ENCODE measurements at regions not wholly inside any gene's neighbourhood (a gene's known extent, or its start where the extent isn't known, plus 50 kb on each side); places are given as distances from the start of the nearest gene placed in this dataset.

DNA sequence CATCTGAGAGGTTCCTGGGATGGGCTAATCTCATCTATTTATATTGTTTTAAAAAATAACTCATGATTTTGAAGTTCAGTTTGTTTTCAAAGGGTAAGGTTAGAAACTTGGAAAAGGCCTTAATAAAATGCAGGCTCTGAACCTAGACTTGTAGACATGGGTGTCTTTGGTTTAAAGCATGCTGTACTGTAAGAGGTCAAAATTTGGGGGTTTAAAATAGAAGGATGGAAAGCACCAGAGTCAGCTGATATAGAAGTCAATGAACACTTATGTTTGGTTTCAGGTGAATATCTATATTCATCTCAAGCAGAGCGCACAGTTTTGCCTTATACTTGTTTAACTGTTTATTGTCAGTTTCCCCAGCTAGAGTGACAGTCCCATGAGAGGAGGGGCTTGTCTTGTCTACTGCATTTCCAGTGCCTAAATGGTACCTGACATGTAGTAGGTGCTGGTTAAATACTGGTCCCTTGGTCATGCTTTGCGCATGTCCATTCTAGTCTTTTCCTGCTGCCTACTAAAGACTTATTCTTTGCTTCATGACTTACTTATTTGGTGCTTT lies 112.3 kb upstream of the DTNBP1 start:
- TF ChIP-seq ZBTB21 (tag by site-specific recombination; IDR thresholded peaks at IDR 0.05) (no peak), ZNF366 (tag by site-specific recombination; conservative IDR thresholded peaks at IDR 0.05) (no peak)
- TF ChIP-seq, protein P1, sequence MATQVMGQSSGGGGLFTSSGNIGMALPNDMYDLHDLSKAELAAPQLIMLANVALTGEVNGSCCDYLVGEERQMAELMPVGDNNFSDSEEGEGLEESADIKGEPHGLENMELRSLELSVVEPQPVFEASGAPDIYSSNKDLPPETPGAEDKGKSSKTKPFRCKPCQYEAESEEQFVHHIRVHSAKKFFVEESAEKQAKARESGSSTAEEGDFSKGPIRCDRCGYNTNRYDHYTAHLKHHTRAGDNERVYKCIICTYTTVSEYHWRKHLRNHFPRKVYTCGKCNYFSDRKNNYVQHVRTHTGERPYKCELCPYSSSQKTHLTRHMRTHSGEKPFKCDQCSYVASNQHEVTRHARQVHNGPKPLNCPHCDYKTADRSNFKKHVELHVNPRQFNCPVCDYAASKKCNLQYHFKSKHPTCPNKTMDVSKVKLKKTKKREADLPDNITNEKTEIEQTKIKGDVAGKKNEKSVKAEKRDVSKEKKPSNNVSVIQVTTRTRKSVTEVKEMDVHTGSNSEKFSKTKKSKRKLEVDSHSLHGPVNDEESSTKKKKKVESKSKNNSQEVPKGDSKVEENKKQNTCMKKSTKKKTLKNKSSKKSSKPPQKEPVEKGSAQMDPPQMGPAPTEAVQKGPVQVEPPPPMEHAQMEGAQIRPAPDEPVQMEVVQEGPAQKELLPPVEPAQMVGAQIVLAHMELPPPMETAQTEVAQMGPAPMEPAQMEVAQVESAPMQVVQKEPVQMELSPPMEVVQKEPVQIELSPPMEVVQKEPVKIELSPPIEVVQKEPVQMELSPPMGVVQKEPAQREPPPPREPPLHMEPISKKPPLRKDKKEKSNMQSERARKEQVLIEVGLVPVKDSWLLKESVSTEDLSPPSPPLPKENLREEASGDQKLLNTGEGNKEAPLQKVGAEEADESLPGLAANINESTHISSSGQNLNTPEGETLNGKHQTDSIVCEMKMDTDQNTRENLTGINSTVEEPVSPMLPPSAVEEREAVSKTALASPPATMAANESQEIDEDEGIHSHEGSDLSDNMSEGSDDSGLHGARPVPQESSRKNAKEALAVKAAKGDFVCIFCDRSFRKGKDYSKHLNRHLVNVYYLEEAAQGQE (tag by site-specific recombination; IDR thresholded peaks at IDR 0.05): no peak
- TF ChIP-seq, protein P2, sequence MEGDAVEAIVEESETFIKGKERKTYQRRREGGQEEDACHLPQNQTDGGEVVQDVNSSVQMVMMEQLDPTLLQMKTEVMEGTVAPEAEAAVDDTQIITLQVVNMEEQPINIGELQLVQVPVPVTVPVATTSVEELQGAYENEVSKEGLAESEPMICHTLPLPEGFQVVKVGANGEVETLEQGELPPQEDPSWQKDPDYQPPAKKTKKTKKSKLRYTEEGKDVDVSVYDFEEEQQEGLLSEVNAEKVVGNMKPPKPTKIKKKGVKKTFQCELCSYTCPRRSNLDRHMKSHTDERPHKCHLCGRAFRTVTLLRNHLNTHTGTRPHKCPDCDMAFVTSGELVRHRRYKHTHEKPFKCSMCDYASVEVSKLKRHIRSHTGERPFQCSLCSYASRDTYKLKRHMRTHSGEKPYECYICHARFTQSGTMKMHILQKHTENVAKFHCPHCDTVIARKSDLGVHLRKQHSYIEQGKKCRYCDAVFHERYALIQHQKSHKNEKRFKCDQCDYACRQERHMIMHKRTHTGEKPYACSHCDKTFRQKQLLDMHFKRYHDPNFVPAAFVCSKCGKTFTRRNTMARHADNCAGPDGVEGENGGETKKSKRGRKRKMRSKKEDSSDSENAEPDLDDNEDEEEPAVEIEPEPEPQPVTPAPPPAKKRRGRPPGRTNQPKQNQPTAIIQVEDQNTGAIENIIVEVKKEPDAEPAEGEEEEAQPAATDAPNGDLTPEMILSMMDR (tag by site-specific recombination; IDR thresholded peaks at IDR 0.05): no peak
- TF ChIP-seq, protein P3, sequence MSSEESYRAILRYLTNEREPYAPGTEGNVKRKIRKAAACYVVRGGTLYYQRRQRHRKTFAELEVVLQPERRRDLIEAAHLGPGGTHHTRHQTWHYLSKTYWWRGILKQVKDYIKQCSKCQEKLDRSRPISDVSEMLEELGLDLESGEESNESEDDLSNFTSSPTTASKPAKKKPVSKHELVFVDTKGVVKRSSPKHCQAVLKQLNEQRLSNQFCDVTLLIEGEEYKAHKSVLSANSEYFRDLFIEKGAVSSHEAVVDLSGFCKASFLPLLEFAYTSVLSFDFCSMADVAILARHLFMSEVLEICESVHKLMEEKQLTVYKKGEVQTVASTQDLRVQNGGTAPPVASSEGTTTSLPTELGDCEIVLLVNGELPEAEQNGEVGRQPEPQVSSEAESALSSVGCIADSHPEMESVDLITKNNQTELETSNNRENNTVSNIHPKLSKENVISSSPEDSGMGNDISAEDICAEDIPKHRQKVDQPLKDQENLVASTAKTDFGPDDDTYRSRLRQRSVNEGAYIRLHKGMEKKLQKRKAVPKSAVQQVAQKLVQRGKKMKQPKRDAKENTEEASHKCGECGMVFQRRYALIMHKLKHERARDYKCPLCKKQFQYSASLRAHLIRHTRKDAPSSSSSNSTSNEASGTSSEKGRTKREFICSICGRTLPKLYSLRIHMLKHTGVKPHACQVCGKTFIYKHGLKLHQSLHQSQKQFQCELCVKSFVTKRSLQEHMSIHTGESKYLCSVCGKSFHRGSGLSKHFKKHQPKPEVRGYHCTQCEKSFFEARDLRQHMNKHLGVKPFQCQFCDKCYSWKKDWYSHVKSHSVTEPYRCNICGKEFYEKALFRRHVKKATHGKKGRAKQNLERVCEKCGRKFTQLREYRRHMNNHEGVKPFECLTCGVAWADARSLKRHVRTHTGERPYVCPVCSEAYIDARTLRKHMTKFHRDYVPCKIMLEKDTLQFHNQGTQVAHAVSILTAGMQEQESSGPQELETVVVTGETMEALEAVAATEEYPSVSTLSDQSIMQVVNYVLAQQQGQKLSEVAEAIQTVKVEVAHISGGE (tag by site-specific recombination; conservative IDR thresholded peaks at IDR 0.05; ENCODE audit: low read depth): no peak
